Breast epithelium (tissue), 3 donors: ENCODE measurements at regions not wholly inside any gene's neighbourhood (a gene's known extent, or its start where the extent isn't known, plus 50 kb on each side); places are given as distances from the start of the nearest gene placed in this dataset.

Source experiments
- CTCF ChIP-seq, 3 donors: fragments of 450-650 bp; IDR thresholded peaks; one replicate each; pipeline ENCODE4 v1.5.1; 2016 to 2017; ENCODE audit warnings: antibody characterized with exemption in 3 of 3, mild to moderate bottlenecking in 3 of 3, moderate library complexity in 3 of 3
- POLR2AphosphoS5 ChIP-seq, 3 donors: sonication (generic); formaldehyde crosslinking; IDR thresholded peaks; one replicate each; pipeline ENCODE4 v1.6.1; 2017; ENCODE audit warnings: antibody characterized with exemption in 3 of 3

GRCh38 chr12:127060933-127061332 lies 1206.0 kb upstream of the TMEM132C start:
- no peak for TF ChIP-seq CTCF (IDR thresholded peaks at IDR 0.05)
- TF ChIP-seq POLR2AphosphoS5 (IDR thresholded peaks at IDR 0.05), result no peak
